Mesendoderm (in vitro differentiated cells): ENCODE measurements at regions not wholly inside any gene's neighbourhood (a gene's known extent, or its start where the extent isn't known, plus 50 kb on each side); places are given as distances from the start of the nearest gene placed in this dataset.

Experiments used
- DNase-seq: peaks from one replicate; pipeline ENCODE4 v3.0.0; 2013
- H2AK5ac ChIP-seq: 2 replicates; pipeline ENCODE4 v1.6.1; 2013; ENCODE audit warnings: low read length, inconsistent platforms
- H2BK120ac ChIP-seq: 2 replicates; pipeline ENCODE4 v1.6.1; 2013; ENCODE audit warnings: low read depth, mild to moderate bottlenecking, low read length, moderate library complexity, mixed read lengths
- H2BK15ac ChIP-seq: replicated peaks from 2 replicates; pipeline ENCODE4 v1.6.1; 2013; ENCODE audit warnings: low read depth, mild to moderate bottlenecking, moderate library complexity
- H2BK5ac ChIP-seq: 2 replicates; pipeline ENCODE4 v1.6.1; 2013; ENCODE audit warnings: low read length, inconsistent platforms
- H3K18ac ChIP-seq: 2 replicates; pipeline ENCODE4 v1.6.1; 2013; ENCODE audit warnings: mild to moderate bottlenecking, low read length, mixed read lengths
- H3K23ac ChIP-seq: one replicate; pipeline ENCODE4 v1.6.1; 2013; ENCODE audit warnings: low read length
- H3K27ac ChIP-seq: 2 replicates; pipeline ENCODE4 v1.5.1; 2013; ENCODE audit warnings: low read depth, mild to moderate bottlenecking, inconsistent platforms, low read length, moderate library complexity
- H3K27me3 ChIP-seq: 2 replicates; pipeline ENCODE4 v1.6.1; 2013; ENCODE audit warnings: low read length, control low read depth, mild to moderate bottlenecking, inconsistent platforms; ENCODE audit not compliant: insufficient read depth, poor library complexity
- H3K36me3 ChIP-seq: 2 replicates; pipeline ENCODE4 v1.6.1; 2013; ENCODE audit warnings: low read length, inconsistent platforms; ENCODE audit not compliant: control insufficient read depth, insufficient read depth
- H3K4ac ChIP-seq: one replicate; pipeline ENCODE4 v1.6.1; 2013; ENCODE audit warnings: low read depth, mild to moderate bottlenecking, low read length, moderate library complexity
- H3K4me1 ChIP-seq: 2 replicates; pipeline ENCODE4 v1.6.1; 2013; ENCODE audit warnings: low read depth, low read length, inconsistent platforms; ENCODE audit not compliant: control insufficient read depth
- H3K4me2 ChIP-seq: 2 replicates; pipeline ENCODE4 v1.6.1; 2013; ENCODE audit warnings: low read length
- H3K4me3 ChIP-seq: 2 replicates; pipeline ENCODE4 v1.5.1; 2013; ENCODE audit warnings: mild to moderate bottlenecking, low read length
- H3K56ac ChIP-seq: one replicate; pipeline ENCODE4 v1.6.1; 2013; ENCODE audit warnings: low read length
- H3K79me1 ChIP-seq: 2 replicates; pipeline ENCODE4 v1.6.1; 2013; ENCODE audit warnings: low read length, inconsistent platforms
- H3K79me2 ChIP-seq: 2 replicates; pipeline ENCODE4 v1.6.1; 2013; ENCODE audit warnings: mild to moderate bottlenecking, low read length; ENCODE audit not compliant: control insufficient read depth, insufficient read depth
- H3K9ac ChIP-seq: 2 replicates; pipeline ENCODE4 v1.6.1; 2013; ENCODE audit warnings: low read length, inconsistent platforms
- H4K5ac ChIP-seq: one replicate; pipeline ENCODE4 v1.6.1; 2013; ENCODE audit warnings: low read length
- H4K8ac ChIP-seq: one replicate; pipeline ENCODE4 v1.6.1; 2013; ENCODE audit warnings: low read depth, mild to moderate bottlenecking, control low read depth, low read length, moderate library complexity
- WGBS: extraction: QIAGEN DNeasy Blood & Tissue Kit; methylation state at CpG from one replicate; pipeline ENCODE4 v1.1.7; 2013; ENCODE audit warnings: low lambda C conversion rate, missing lambda C conversion rate; ENCODE audit not compliant: insufficient coverage; ENCODE audit errors: extremely low coverage; 5-methylcytosine and 5-hydroxymethylcytosine counted together

DNA sequence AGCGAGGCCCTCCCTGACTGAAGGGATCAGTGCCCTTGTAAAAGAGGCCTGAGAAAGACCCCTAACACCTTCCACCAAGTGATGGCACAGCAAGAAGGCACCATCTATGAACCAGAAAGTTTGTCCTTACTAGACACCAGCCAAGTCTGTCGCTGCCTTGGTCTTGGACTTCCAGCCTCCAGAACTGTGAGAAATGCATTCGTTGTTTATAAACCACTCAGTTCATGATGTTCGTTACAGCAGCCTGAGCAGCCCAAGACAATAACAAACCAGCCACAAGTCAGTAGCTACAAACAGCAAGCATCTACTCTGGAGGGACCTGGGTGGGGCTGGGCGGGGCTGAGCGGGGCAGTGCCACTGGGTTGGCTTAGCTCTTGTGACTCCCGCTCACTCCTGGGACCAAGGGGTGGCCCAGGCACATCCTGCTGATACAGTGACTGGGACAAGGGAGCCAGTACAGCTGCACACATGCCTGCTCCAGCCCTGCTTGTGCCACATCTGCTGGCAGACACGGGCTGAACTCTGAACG, 234.9 kb downstream of the IRF8 start:
- no CpG with 5 or more reads among the region's 9 CpGs for WGBS
- no peak overlapping the region for H3K23ac ChIP-seq
- H4K5ac ChIP-seq = no peak overlapping the region
- H3K4me3 ChIP-seq = no peak overlapping the region
- no peak overlapping the region for H3K18ac ChIP-seq
- H2BK120ac ChIP-seq = no peak overlapping the region
- no peak overlapping the region for H3K4ac ChIP-seq
- H4K8ac ChIP-seq = no peak overlapping the region
- H3K4me1 ChIP-seq = no peaks in the 10 kb centered on the region
- H3K27me3 ChIP-seq = no peaks in the 10 kb centered on the region
- no peaks in the 10 kb centered on the region for H3K36me3 ChIP-seq
- no peak overlapping the region for H3K27ac ChIP-seq
- H2AK5ac ChIP-seq = no peak overlapping the region
- no peak overlapping the region for H2BK15ac ChIP-seq
- no peak overlapping the region for H3K4me2 ChIP-seq
- H3K79me1 ChIP-seq = no peaks in the 10 kb centered on the region
- no peak overlapping the region for H3K56ac ChIP-seq
- H3K79me2 ChIP-seq = no peaks in the 10 kb centered on the region
- no peak overlapping the region for H3K9ac ChIP-seq
- no peak overlapping the region for H2BK5ac ChIP-seq
- DNase-seq = no peak

DNA sequence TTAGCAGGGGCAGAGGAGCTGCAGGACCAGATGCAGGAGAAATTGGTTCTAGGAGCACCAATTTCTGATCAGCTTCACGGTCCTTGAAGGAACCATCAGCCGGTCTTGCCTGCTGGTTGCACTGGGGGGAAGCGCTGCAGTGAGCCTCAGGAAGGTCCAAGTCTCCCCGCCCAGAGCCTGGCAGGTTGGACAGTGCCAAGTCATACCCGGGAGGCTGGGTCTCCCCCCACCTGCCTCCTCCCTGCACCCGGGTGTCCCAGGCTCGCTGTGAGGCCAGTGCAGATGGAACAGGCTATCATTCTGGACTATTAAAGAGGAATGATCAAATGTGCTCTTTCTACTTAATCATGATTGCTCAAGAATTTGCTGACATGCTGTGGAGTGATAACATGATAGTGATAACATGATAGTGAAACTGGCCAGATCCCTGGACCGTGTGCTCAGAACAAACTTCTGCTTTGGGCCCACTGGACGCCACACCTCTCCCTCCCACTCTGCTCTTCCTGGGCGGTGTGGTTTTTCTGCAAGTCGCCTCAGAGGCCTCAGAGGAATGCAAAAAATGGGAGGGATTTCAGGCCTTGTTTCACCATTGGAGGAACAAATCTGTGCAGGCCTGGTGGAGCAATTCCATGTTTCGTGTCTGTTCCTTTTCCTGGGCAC, 236.0 kb downstream of the IRF8 start:
- H4K5ac ChIP-seq = no peak overlapping the region
- H3K4me2 ChIP-seq = no peak overlapping the region
- H3K4me1 ChIP-seq = no peaks in the 10 kb centered on the region
- no peak overlapping the region for H4K8ac ChIP-seq
- WGBS = no CpG with 5 or more reads among the region's 12 CpGs
- no peak overlapping the region for H3K18ac ChIP-seq
- H3K27me3 ChIP-seq = no peaks in the 10 kb centered on the region
- no peaks in the 10 kb centered on the region for H3K79me1 ChIP-seq
- H2BK120ac ChIP-seq = no peak overlapping the region
- no peaks in the 10 kb centered on the region for H3K36me3 ChIP-seq
- H3K4ac ChIP-seq = no peak overlapping the region
- H2BK5ac ChIP-seq = no peak overlapping the region
- no peak overlapping the region for H2BK15ac ChIP-seq
- H3K4me3 ChIP-seq = no peak overlapping the region
- H2AK5ac ChIP-seq = no peak overlapping the region
- DNase-seq = no peak
- H3K9ac ChIP-seq = no peak overlapping the region
- no peak overlapping the region for H3K56ac ChIP-seq
- H3K27ac ChIP-seq = no peak overlapping the region
- no peak overlapping the region for H3K23ac ChIP-seq
- H3K79me2 ChIP-seq = no peaks in the 10 kb centered on the region

GRCh38 chr16:86137359-86137758, 238.4 kb downstream of the IRF8 start:
- Histone ChIP-seq H3K4me2 (no peak overlapping the region), H4K5ac (no peak overlapping the region), H3K79me1 (no peaks in the 10 kb centered on the region), H3K4me1 (no peaks in the 10 kb centered on the region), H3K27me3 (no peaks in the 10 kb centered on the region), H2BK15ac (no peak overlapping the region), H2BK120ac (no peak overlapping the region), H2AK5ac (no peak overlapping the region), H3K27ac (no peak overlapping the region), H4K8ac (no peak overlapping the region), H3K9ac (no peak overlapping the region), H3K18ac (no peak overlapping the region), H3K36me3 (no peaks in the 10 kb centered on the region), H2BK5ac (no peak overlapping the region), H3K56ac (no peak overlapping the region), H3K4ac (no peak overlapping the region), H3K23ac (no peak overlapping the region), H3K79me2 (no peaks in the 10 kb centered on the region), H3K4me3 (no peak overlapping the region)
- no peak for DNase-seq
- no CpG with 5 or more reads among the region's 6 CpGs for WGBS

- Histone ChIP-seq H4K5ac (no peak overlapping the region), H3K4me3 (no peak overlapping the region), H3K23ac (no peak overlapping the region), H3K36me3 (no peaks in the 10 kb centered on the region), H3K79me2 (no peaks in the 10 kb centered on the region), H2BK120ac (no peak overlapping the region), H3K79me1 (no peaks in the 10 kb centered on the region), H3K9ac (no peak overlapping the region), H2BK5ac (no peak overlapping the region), H3K18ac (no peak overlapping the region), H3K27ac (no peak overlapping the region), H3K4me1 (no peaks in the 10 kb centered on the region), H3K4me2 (no peak overlapping the region), H3K27me3 (no peaks in the 10 kb centered on the region), H2AK5ac (no peak overlapping the region), H3K4ac (no peak overlapping the region), H3K56ac (no peak overlapping the region), H4K8ac (no peak overlapping the region), H2BK15ac (no peak overlapping the region)
- no CpG with 5 or more reads among the region's 16 CpGs for WGBS
- peak; percentile 65 for DNase-seq
Observed at GRCh38 chr16:86138121-86139085, 239.4 kb downstream of the IRF8 start.

GRCh38 chr16:86142801-86143236, 243.9 kb downstream of the IRF8 start:
- H3K4me3 ChIP-seq = no peak overlapping the region
- no peak overlapping the region for H2AK5ac ChIP-seq
- H3K36me3 ChIP-seq = no peaks in the 10 kb centered on the region
- H3K79me2 ChIP-seq = no peaks in the 10 kb centered on the region
- H3K27ac ChIP-seq = no peak overlapping the region
- H4K8ac ChIP-seq = no peak overlapping the region
- H3K56ac ChIP-seq = no peak overlapping the region
- no peak overlapping the region for H3K4ac ChIP-seq
- H2BK15ac ChIP-seq = no peak overlapping the region
- H3K9ac ChIP-seq = no peak overlapping the region
- no peak overlapping the region for H2BK120ac ChIP-seq
- H3K79me1 ChIP-seq = no peaks in the 10 kb centered on the region
- H2BK5ac ChIP-seq = no peak overlapping the region
- no peak overlapping the region for H4K5ac ChIP-seq
- H3K4me2 ChIP-seq = no peak overlapping the region
- no peaks in the 10 kb centered on the region for H3K4me1 ChIP-seq
- no CpG with 5 or more reads among the region's 5 CpGs for WGBS
- DNase-seq = no peak
- H3K27me3 ChIP-seq = no peaks in the 10 kb centered on the region
- H3K23ac ChIP-seq = no peak overlapping the region
- no peak overlapping the region for H3K18ac ChIP-seq
